NCI-H1105 (cell line): ENCODE measurements at regions not wholly inside any gene's neighbourhood (a gene's known extent, or its start where the extent isn't known, plus 50 kb on each side); places are given as distances from the start of the nearest gene placed in this dataset.
A peak's percentile ranks its signal among the peaks of the same experiment; 100 is the strongest.
"Not testable (repeated sequence)": the region's sequence is repeated elsewhere in the genome, so short reads cannot be mapped to it uniquely, and the experiment has no call there.

Experiments
- DNase-seq: peaks from one replicate; lab custom pipeline; 2025; lab: John Stamatoyannopoulos, UW

GRCh38 chr1:105608713-105609112, 1447.8 kb upstream of the PRMT6 start:
- DNase-seq = no peak

- no peak for DNase-seq
Measured at GRCh38 chr1:105626276-105626987, 1430.0 kb upstream of the PRMT6 start.

GRCh38 chr1:105631153-105631744, 1425.2 kb upstream of the PRMT6 start:
- DNase-seq = not testable (repeated sequence)

GRCh38 chr1:105632342-105633196, 1423.9 kb upstream of the PRMT6 start:
- no peak for DNase-seq

GRCh38 chr1:105636052-105636451, 1420.4 kb upstream of the PRMT6 start:
- DNase-seq = no peak

GRCh38 chr1:105641407-105641806, 1415.1 kb upstream of the PRMT6 start:
- DNase-seq = no peak

- DNase-seq = no peak
Measured at GRCh38 chr1:105652109-105652508, 1404.4 kb upstream of the PRMT6 start.

DNA sequence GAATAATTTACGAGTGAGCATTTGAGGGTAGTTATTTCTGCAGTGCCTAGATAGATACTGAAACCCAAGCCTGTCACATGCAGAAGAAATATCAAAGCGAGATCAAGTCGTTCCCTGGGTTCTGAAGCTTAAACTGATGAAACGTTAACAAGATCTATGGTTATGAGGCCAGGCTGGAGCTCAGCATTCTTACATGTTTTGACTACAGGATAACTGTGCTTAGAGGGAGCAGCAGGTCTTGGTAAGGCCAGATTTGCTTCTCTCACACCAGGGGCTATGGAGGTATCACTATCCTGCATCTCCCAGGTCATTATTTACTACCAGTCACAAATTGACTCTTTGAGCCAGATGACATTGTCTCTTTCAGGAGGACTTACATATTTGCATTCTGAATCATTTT, 1401.4 kb upstream of the PRMT6 start:
- no peak for DNase-seq

- no peak for DNase-seq
Measured at GRCh38 chr1:105664495-105664894, 1392.0 kb upstream of the PRMT6 start.

DNA sequence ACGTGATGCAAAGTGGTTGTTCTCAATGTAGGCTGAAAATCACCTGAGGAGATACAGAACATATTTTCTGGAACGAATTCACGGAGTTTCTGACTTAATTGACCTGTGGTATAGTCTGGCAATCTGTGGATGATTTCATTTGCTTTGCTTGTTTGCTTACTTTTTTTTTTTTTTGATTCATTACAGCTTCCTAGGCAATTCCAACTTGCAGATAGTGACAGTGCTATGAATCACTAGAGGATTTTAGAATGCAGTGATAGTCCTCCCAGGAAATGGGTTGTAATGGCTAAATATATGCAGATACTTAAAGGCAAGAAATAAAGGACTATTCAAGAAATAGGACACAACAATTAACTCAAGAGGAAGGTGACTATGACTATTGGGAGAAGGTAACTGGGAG, 1378.1 kb upstream of the PRMT6 start:
- no peak for DNase-seq

DNA sequence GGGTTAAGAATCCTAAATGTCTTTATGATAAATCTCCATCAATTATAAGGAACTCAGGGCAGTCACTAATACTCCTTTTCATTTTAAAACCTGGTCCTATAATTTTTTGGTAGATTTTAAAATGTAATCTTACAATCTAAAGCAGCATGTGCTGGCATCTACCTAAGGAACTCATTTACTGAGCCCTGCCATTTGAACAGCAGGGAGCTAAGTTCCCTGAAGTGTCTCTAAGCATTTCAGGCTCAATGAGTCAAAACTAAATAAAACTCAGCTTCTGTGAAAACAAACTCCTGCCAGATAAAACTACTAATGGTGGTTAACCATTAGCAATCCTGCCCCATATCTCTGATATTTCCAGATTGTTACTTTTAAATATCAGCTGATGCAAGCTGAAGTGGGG, 1371.8 kb upstream of the PRMT6 start:
- no peak for DNase-seq

GRCh38 chr1:105686026-105686425, 1370.4 kb upstream of the PRMT6 start:
- DNase-seq = no peak

- DNase-seq = no peak
Measured at GRCh38 chr1:105686874-105687690, 1369.4 kb upstream of the PRMT6 start.

DNA sequence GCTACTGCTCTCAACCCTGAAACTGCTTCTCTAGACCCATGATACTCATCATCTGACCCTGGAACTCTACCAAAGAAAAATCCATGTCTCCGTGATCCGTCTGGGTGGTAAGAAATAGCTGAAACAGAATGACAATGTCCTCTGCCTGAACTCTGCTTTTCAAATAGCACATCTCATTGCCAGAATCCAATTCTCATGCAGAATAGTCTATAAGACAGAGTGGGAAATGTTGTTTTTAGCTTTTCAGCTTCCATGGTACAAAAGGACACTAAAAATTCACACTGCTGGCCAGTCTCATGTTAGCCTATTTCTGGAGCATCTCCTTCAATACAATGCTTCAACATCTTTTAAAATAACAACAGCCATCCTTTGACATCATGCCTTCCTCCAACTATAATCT, 1355.8 kb upstream of the PRMT6 start:
- no peak for DNase-seq

DNA sequence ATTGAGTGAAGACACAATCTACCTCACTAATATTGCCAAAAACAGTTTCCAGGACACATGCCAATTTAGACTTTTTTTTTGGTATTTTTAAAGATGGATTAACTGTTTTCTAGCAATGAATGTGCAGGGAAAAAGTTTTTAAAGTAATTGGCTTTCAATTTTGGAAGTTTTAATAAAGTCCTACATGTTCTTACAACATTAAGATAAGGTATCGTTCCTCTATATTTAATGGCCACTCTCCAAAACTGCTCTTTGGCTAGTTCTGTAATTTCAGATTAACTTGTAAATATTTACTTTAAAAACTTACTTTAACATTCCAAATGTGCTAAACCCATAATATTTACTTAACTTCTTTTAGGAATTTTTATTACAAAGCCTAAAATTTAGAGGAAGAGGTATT, 1332.2 kb upstream of the PRMT6 start:
- DNase-seq = no peak

DNA sequence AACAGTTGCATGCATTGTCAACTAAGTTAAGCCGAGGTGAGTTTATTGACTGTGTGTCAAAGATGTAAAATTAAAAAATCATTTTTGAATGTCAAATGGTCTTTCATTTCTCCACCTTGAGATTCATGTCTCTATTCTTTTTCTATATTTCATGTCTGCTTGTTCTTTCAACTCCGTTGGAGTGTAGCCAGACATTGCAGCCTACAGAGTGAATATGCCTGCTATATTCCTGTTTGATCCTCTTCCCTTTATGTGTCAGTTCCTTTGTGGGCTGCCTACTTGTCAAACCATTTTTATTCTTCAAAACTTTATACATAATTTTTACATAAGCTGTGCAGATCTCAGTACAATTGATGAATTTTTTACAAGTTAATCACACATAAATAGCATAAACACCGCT, 1325.8 kb upstream of the PRMT6 start:
- peak; percentile 15 for DNase-seq

- DNase-seq = no peak
Measured at GRCh38 chr1:105736349-105736748, 1320.1 kb upstream of the PRMT6 start.

DNA sequence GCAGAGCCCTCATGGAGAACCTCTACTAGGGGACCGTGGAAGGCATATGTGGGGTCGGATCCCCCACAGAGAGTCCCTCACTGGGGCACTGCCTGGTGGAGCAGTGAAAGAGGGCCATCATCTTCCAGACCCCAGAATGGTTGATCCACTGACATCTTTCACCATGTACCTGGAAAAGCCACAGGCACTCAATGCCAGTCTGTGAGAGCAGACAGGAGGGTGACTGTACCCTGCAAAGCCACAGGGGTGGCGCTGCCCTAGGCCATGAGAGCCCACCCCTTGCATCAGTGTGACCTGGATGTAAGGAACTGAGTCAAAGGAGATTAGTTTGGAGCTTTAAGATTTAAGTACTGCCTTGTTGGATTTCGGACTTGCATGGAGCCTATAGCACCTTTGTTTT, 1276.7 kb upstream of the PRMT6 start:
- no peak for DNase-seq

- DNase-seq = no peak
Measured at GRCh38 chr1:105785021-105785420, 1271.5 kb upstream of the PRMT6 start.

GRCh38 chr1:105793536-105794146, 1262.8 kb upstream of the PRMT6 start:
- DNase-seq = peak; percentile 30

- DNase-seq = no peak
Measured at GRCh38 chr1:105795741-105796140, 1260.7 kb upstream of the PRMT6 start.
